OCI-LY7 (cell line): ENCODE measurements at regions not wholly inside any gene's neighbourhood (a gene's known extent, or its start where the extent isn't known, plus 50 kb on each side); places are given as distances from the start of the nearest gene placed in this dataset.
"Not testable (repeated sequence)": the region's sequence is repeated elsewhere in the genome, so short reads cannot be mapped to it uniquely, and the experiment has no call there.

Experiments used
- EZH2phosphoT487 ChIP-seq: fragments of 200-600 bp; sonication (generic); IDR thresholded peaks from 2 replicates; pipeline ENCODE4 v1.6.1; 2018; ENCODE audit warnings: low read depth, borderline replicate concordance, mild to moderate bottlenecking, mixed run types, antibody characterized with exemption, low read length, moderate library complexity, mixed read lengths
- TF ChIP-seq, protein P1 (sequence below): fragments of 200-600 bp; sonication (generic); conservative IDR thresholded peaks from 2 replicates; pipeline ENCODE4 v1.5.1; 2014; ENCODE audit warnings: mild to moderate bottlenecking, antibody characterized with exemption, low read length, moderate library complexity, mixed read lengths

- TF ChIP-seq, protein P1, sequence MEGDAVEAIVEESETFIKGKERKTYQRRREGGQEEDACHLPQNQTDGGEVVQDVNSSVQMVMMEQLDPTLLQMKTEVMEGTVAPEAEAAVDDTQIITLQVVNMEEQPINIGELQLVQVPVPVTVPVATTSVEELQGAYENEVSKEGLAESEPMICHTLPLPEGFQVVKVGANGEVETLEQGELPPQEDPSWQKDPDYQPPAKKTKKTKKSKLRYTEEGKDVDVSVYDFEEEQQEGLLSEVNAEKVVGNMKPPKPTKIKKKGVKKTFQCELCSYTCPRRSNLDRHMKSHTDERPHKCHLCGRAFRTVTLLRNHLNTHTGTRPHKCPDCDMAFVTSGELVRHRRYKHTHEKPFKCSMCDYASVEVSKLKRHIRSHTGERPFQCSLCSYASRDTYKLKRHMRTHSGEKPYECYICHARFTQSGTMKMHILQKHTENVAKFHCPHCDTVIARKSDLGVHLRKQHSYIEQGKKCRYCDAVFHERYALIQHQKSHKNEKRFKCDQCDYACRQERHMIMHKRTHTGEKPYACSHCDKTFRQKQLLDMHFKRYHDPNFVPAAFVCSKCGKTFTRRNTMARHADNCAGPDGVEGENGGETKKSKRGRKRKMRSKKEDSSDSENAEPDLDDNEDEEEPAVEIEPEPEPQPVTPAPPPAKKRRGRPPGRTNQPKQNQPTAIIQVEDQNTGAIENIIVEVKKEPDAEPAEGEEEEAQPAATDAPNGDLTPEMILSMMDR, result peak; percentile 51; the same call in 1 of the 2 replicates
- TF ChIP-seq EZH2phosphoT487, result not testable (repeated sequence)
These were observed 847.3 kb downstream of the TMEM121 start for GRCh38 chr14:106373653-106374110.
